Limb (tissue), 2 donors: ENCODE measurements at regions not wholly inside any gene's neighbourhood (a gene's known extent, or its start where the extent isn't known, plus 50 kb on each side); places are given as distances from the start of the nearest gene placed in this dataset.
"Not testable (repeated sequence)": the region's sequence is repeated elsewhere in the genome, so short reads cannot be mapped to it uniquely, and the experiment has no call there.

ENCODE experiments used
- DNase-seq, 2 donors: peaks; one replicate each; pipeline ENCODE4 v3.0.0-alpha.2; 2016; ENCODE audit errors: extremely low spot score in 2 of 2

DNA sequence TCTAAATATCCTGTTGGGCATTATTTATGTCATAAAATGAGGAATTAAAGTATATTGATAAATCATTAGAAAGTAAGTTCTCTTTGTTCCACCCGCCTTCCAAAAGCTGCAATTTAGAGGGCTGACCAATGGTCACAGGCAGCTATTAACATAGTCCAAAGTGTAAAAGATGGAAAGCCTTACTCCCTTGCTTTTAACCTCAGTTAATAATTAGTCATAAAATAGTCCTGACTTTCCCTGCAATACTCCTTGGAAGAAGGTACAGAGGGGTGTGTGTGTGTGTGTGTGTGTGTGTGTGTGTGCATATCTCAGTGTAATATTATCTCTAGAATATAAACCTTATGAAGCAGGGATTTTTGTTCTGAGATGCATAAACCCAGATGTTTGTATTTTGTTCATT lies 275.4 kb downstream of the FAT4 start:
- no peak for DNase-seq

- DNase-seq, result no peak
Observed at GRCh38 chr4:125591290-125591689, 276.5 kb downstream of the FAT4 start.

DNA sequence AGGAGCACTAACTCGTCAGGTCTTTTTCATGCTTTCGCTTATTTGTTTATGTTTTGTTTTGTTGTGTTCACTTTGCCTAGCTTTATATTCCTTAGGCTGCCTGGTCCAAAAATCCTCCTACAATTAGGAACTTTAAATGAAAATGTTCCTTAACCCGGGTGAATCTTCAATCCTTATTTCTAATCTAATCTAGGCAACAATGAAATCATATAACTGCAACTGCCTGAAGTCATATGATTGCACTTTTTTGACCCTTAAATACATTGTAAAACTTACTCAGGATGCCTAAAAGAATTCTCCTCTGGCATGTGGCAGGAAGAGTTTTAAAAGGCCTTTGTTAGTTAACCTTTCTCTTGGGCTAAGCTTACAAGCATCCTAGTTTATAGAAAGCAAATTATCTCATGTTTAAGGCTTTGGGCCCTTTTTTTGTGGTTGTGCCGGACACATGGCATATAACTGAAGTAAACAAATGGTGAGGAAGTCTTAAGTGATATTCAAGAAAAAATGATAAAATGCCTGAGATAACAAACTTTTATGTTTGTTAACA lies 279.4 kb downstream of the FAT4 start:
- no peak for DNase-seq

GRCh38 chr4:125605926-125606325 lies 291.2 kb downstream of the FAT4 start:
- DNase-seq, result not testable (repeated sequence)

DNA sequence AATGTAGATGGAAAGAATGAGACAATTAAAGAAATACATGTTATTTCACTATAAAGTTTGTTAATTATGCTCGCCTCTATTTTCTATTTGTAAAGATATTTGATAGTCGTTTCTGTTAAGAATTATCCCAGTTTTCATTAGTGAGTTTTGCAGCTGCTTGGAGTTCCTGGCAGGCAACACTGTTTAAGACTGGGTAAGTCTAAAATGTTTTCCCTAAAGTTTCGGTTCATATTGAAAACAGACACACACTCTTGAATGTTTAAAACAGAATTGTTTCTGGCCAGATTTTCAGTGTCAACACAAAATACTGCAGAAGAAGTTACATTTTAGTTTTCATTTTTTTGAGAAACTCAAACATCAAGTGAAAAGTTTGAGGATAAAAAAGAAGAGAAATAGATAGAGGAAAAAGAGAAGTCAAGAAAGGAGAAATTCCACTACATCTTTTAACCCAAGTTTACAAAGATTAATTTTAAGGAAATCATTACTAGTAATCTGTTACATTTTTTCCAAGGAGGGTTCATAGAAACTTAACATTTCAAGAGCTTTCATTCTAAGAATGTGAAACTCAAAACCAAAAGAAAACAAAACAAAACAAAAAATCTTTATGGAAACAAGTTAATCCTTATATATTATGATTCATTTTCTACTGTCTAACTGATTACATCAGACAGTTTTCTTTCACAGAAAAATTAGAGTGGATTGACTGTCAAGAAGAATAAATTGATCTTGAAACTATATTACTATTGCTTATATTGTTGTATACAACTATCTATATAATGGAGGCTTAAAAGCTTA lies 305.5 kb downstream of the FAT4 start:
- DNase-seq, result peak in 1 of 2 donors; percentile 63

GRCh38 chr4:125624951-125625350 lies 310.2 kb downstream of the FAT4 start:
- DNase-seq, result no peak

- no peak for DNase-seq
Observed at GRCh38 chr4:125626946-125627345, 312.2 kb downstream of the FAT4 start.

- peak in 1 of 2 donors; percentile 33 for DNase-seq
Observed at GRCh38 chr4:125639182-125639621, 324.4 kb downstream of the FAT4 start.

- DNase-seq, result no peak
Observed at GRCh38 chr4:125641611-125642010, 326.9 kb downstream of the FAT4 start.

DNA sequence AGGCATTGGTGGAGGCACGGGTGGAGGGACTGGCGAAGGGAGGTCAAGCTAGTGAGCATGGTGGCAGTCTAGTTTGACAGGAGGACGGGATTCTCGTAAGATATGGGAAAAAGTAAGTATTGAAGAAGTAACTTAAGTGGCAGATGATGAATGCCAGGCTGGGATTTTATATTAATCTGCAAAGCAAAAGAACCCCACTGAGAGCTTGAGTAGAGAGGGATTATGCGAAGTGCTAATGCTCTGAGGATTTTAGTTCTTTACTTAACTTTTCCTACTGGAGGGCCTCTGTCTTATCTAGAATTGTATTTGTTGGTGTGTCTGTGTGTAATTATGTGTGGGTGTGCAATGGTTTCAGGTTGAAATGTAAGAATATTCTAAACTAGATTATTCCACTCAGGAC lies 327.9 kb downstream of the FAT4 start:
- no peak for DNase-seq

- no peak for DNase-seq
Observed at GRCh38 chr4:125649452-125649851, 334.7 kb downstream of the FAT4 start.

DNA sequence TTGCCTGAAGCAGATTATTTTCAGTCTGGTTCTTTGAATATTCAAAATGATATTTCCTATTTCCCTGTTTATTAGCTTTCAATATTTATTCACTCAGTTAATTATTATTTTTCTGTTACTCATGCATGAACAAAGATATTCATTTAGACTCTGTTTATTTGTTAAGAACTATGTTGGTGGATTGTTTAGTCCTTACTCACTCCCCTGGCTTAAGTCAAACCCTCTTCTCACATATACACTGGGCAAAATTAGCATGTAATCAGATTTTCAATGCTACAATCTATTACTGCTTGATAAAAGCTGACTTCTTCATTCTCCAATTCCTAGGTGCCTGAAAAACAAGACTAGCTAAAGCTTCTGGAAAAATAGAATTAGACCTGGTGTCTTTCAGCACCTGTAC lies 335.8 kb downstream of the FAT4 start:
- DNase-seq, result no peak

DNA sequence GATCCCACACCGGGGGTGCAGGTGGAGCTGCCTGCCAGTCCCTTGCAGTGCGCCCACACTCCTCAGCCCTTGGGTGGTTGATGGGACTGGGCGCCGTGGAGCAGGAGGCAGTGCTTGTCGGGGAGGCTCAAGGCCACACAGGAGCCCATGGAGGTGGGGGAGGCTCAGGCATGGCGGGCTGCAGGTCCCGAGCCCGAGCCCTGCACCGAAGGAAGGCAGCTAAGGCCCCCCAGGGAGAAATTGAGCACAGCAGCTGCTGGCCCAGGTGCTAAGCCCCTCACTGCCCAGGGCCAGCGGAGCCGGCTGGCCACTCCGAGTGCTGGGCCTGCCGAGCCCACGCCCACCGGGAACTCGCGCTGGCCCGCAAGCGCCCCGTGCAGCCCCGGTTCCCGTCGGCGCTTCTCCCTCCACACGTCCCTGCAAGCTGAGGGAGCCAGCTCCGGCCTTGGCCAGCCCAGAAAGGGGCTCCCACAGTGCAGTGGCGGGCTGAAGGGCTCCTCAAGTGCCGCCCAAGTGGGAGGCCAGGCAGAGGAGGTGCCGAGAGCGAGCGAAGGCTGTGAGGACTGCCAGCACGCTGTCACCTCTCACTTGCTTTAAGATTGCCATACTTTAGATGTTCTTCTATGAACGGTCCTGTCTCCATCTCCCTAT lies 337.1 kb downstream of the FAT4 start:
- DNase-seq, result not testable (repeated sequence)

DNA sequence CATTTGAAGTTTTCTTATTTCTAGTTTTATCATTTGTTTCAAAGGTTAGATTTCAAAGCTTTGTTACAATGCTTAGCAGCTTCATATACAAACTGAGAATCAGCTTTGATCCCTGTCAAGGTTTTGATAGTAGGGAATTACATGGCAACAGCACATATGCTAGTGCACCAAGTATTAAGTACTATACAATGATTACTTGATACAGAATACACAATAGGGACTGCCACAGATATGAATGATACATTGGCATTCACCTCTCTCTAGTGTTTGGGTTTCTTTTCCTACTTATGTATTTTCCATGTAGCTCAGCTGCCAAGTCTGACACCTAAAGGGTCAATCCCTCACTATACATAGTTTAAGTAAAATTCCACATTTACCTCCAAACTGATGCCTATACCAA lies 344.0 kb downstream of the FAT4 start:
- DNase-seq, result no peak

- no peak for DNase-seq
Observed at GRCh38 chr4:125663896-125664767, 349.4 kb downstream of the FAT4 start.

- no peak for DNase-seq
Observed at GRCh38 chr4:125666635-125667034, 351.9 kb downstream of the FAT4 start.

GRCh38 chr4:125676156-125676555 lies 361.4 kb downstream of the FAT4 start:
- DNase-seq, result no peak

DNA sequence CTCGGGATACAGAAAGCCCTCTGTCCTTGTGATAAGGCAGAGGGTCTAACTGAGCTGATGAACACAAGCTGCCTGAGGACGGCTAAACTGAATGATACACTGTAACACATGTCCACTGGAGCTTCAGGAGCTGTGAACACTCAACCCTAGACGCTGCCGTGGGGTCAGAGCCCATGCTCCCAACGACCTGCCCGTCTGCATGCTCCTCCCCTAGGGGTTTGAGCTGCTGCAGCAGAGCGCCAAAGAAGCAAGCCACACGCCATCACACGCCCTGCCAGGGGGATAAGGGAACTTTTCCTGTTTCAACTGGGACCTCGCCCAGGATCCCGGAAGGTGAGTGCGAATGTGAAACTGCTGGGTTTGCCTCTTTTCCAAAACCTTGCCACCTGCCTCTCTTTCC lies 361.8 kb downstream of the FAT4 start:
- DNase-seq, result no peak

GRCh38 chr4:125677665-125678307 lies 363.0 kb downstream of the FAT4 start:
- DNase-seq, result no peak

DNA sequence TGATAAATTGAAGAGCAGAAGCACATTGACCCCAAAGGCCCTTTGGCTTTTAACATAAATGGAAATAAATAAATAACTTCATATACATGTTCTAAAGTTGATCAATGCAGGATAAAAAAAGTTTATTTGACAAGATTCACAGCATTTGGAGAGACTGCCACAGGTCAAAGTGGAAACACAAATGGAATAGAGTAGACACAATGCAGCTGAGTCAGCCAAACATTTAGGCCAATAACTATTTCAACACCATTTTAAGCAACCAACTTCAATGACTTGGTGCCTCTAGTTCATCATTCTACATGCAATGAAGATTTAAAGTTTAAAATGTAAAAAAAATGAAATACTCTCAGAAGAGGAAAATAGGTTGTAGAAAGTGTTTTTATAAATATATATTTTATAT lies 365.2 kb downstream of the FAT4 start:
- DNase-seq, result no peak

DNA sequence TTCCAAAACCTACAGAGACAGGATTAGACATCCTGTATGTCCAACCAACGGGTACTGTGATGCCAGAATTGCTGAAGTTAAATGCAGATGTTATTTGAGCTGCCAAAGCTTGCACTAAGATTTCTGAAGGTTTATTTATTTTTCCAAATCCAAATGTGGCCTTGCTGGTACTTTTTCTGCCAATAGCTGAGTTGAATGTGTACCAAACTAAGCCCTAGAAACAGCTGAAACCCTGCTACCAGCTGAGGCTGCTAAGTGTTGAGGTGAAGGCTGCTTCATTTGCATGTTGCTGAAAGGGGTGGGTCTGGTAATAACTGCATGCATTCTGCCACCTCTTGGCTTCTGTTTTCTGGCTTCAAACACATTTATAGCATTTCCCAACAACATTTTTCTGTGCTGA lies 366.5 kb downstream of the FAT4 start:
- peak in 1 of 2 donors; percentile 43 for DNase-seq
